HG03159 (cell line): ENCODE measurements at regions not wholly inside any gene's neighbourhood (a gene's known extent, or its start where the extent isn't known, plus 50 kb on each side); places are given as distances from the start of the nearest gene placed in this dataset.
"Not testable (repeated sequence)": the region's sequence is repeated elsewhere in the genome, so short reads cannot be mapped to it uniquely, and the experiment has no call there.

Experiments used
- ATAC-seq: cut with Tn5 transposase; IDR thresholded peaks from one replicate; pipeline ENCODE4 v1.9.1; 2021; ENCODE audit warnings: mild to moderate bottlenecking, moderate library complexity; ENCODE audit not compliant: unreplicated experiment

DNA sequence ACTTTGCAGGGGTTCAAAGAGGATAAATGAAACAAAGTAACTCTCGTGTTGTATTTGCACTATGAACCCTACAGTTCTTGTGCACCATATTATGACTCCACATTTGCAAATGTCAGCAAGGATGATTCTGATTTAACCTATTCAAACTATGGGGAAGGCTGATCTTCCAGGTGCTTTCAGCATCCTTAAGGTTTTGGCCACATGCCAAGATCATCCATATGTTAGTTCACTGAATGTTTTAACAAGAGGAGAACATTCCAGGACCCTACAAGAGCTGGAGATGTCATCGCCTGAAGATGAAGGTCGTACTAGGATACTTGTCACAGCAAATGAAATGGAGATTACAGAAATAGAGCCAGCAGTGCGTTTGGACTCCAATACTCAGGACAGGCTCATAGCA is 114.2 kb downstream of the DHRS2 start:
- no peak for ATAC-seq

DNA sequence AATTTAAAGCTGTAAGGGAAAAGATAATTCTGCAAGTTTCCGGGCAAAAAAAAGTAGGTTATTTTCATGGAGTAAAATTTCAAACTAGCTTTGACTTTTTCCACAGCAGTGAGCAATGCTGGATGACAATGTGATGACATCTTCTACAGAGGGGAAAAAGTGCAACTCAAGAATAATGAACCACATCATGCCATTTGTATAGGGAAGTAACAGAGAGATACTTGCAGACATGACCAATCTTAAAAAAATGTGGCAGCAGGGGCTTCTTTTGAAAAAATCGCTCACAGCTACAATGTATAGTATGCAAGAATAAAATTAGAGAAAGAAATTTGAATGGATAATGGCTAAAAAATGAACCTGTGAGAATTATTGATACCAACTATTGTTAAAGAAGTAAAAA is 115.5 kb downstream of the DHRS2 start:
- ATAC-seq = no peak

DNA sequence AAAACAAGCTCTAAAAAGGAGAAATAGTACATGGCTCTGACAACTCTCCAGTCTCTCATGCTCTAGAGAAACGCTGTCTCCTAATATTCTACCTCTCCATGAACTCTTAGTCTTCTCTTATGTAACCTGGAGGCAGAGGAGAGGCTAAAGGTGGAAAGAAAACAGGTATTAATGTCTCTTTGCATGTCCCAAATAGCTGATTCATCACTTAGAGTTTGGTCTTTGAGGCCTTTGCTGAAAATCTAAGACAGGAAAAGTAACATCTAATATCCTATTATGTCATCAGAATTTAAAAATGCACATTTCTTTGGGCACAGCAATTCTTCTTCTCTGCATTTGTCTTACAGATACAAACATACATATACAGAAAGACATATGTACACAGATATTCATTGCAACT is 127.2 kb downstream of the DHRS2 start:
- ATAC-seq = no peak

DNA sequence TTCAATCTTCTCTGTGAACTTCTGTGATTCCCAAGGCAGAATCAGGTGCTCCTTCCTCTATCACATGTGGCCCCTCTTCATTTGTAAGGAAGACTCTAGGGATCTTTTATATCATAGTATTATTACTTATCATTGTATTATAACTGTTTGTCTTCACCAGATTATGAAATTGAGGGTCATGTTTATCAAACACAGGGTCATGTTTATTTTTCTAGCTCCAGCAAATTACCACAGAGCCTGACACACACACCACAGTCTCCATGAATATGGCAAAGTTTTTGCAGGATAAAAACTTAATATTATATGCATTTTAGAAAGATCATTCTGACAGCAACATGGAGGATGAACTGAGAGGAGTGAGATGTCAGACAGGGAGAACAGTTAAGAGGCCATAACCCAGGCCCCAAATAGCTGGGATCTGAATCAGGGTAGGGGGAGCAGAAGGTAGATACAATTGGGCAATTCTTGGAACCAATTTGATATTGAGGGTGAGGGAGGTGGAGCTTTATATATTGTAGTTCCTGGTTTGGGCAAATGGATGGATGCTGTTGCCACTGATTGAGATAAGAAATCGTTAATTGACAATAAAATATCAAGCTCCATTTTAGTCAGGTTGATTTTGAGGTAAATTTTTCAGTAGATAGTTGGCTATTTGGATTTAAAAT is 130.7 kb downstream of the DHRS2 start:
- ATAC-seq = no peak

DNA sequence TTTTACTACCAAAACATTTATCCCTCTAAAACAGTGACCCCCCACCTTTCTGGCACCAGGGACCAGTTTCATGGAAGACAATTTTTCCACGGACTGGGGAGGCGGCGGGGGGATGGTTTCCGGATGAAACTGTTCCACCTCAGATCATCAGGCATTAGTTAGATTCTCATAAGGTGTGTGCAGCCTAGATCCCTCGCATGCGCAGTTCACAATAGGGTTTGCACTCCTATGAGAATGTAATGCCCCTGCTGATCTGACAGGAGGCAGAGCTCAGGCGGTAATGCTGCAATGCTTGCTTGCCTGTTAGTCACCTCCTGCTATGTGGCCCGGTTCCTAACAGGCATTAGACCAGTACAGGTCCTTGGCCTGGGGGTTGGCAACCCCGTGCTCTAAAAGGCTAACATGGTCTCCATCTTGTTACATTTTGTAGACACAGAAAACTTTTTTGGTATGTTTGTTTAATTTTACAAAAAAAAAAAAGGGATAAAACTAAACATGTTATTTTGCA is 133.1 kb downstream of the DHRS2 start:
- ATAC-seq = not testable (repeated sequence)

DNA sequence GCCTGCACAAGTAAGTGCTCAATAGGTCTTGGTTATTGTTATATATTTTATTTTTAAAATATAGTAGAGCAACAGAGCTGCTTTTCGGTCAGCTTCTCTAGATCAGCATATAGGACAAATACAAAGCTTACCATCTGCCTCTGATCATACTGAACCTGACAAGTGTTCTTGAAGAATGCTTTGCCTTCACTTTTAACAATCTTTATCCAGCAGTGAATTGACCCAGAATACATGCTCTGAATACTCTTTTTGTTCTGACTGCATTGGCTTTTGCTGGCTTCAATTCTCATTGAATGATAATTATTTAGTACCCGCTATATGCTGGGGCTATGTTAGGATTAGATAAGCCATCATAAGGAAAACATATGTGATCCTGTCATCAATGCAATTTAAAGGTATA is 137.8 kb downstream of the DHRS2 start:
- no peak for ATAC-seq

DNA sequence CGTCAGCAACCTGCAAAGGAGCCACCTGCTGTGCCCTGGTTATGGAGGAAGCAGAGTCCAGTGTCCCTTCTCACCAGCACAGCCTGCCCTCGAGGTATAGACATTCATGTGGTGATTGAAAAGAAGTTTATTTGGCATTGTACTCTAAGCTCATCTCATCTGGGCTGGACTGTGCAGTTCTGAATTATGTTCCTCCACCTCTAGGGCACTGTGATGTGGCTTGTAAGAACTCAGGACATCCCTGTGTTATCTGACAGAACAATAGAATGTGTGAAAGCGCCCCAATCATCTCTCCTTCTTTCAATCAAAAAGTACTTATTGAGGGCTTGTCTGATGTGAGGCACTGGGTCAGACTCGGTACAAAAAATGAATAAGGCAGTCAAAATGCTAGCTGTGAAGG is 140.1 kb downstream of the DHRS2 start:
- no peak for ATAC-seq

DNA sequence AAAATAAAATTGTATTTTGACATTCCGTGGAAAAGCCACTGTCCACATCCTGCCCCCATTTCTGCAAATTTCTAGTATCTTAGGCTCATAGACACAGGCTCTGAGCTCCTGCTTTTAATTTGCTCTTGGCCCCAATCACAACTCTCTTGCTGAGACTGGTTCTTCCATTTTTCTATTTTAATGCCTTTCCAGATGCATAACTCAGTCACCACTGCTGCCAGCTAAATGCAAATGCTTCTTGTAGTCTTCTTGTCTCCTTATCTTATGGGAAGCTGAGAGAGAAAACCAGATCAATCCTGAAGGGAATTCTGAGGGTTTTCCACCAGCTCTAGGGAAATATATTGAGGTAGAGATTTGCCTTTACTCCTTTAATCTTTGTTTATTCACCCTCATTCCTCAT is 149.0 kb downstream of the DHRS2 start:
- no peak for ATAC-seq

DNA sequence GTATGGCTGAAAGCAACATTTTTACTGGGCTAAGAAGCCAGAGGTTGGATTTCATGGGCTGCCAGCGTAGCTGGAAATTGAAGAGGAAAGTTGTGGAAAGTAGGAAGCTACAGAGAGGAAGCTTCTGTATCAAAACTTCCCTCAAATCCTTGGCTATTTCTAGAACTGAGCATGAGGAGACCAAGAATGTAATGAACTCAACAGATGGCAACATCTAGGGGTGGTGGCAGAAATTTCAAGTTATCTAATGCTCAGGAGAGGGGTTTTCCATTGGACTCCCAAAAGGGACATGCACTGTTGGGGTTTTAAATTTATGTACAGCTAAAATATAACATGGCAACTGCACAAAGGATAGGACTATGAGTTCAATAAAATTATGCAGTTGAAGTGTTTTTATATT is 151.3 kb downstream of the DHRS2 start:
- ATAC-seq = no peak

DNA sequence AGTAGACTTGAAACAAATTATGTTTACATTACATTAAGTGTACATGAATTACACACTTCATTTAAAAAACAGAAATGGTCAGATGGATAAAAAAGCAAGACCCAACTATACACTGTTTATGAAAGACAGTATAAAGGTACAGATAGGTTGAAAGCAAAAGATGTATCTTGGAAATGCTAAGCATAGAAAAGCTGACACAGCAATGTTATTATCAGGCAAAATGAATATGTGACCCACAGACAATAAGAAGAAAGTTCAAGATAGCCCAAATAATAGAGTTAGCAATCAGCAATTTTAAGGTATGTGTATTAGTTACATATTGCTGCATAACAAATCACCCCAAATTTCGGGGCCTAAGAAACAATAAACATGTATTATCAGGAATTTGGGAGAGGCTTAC is 153.5 kb downstream of the DHRS2 start:
- no peak for ATAC-seq

DNA sequence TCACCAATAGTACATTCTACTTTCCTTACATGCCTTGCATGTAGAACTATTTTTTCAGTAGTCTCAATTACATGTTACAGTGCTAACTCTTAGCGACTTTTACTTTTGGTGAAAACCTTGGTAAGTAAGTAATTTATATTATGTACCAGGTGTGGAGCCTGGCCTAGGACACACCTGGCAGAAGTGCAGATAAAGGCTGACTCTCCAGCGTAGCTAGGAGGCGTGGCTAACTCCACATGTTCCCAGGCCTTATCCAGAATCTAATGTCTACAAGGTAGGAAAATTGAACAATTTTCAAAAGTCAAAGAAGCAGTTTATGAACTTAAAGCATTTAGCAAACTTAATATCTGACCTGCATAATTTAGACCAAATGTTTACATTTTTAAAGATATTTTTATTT is 157.4 kb downstream of the DHRS2 start:
- ATAC-seq = no peak

DNA sequence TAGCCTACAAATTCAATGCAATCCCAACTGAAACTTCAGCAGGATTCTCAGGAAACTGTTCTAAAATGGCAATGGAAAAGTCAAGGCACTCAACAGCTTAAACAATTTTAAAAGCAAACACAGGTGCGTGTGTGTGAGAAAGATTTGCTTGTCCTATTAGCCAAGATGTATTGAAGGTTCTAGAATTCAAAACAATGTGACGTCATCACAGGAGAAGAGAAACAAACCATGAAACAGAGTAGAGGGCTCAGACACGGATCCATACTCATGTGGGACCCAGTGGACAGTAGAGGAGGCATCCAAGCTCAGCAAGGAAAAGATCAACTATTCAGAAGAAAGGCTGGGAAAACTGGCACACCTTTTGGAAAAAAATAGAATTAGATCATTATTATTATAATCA is 152.8 kb upstream of the DHRS4 start:
- no peak for ATAC-seq

DNA sequence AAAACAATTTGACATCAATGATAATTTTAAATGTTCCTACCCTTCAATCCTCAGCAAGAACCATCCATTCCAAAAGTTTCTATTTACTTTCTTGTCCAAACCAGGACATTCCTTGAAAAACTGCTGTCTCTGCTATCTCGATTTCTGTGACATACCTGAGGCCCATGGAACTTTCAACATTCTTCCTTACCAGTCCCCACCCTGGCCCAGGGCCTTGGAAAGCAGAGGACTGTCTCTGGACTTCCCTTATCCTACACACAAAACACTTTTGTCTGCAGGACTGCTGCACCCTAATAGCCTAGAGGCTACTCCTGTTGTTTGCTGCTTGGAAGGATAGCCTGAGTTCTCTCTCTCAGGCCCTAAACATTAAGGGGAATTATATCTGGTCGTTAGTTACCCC is 151.8 kb upstream of the DHRS4 start:
- ATAC-seq = no peak

DNA sequence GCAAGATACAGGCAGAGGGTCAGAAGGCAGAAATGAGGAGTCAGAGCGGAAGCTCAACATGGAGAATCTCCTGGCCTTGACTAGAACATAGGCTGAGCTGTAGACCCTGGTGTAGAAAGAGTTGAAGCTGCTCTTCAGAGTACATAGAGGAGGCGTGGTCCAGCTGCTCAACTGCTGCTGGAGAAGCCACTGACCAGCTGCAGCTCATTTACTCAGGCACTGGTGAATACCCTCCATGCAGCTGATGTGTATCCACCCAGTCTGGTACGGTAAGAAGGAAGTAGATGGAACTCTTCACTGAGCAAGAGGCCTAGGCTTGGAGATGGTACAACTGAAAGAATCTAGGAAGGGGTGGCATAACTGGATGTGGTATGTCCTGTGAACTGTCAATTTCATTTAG is 148.8 kb upstream of the DHRS4 start:
- ATAC-seq = no peak

DNA sequence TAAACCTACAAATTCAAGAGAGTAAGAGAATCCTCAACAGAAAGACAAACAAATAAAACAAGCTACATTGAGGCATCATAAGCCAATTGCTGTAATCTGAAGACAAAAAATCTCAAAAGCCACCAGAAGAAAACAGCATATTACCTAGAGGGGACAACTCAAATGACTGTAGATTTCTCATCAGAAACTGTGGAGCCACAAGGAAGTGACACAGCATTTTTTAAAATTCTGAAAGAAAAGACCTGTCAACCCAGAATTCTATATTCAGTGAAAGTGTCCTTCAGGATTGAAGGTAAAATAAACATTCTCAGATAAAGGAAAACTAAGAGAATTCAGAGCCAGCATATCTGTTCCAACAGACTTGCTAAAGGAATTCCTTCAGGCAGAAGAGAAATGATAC is 147.8 kb upstream of the DHRS4 start:
- no peak for ATAC-seq

DNA sequence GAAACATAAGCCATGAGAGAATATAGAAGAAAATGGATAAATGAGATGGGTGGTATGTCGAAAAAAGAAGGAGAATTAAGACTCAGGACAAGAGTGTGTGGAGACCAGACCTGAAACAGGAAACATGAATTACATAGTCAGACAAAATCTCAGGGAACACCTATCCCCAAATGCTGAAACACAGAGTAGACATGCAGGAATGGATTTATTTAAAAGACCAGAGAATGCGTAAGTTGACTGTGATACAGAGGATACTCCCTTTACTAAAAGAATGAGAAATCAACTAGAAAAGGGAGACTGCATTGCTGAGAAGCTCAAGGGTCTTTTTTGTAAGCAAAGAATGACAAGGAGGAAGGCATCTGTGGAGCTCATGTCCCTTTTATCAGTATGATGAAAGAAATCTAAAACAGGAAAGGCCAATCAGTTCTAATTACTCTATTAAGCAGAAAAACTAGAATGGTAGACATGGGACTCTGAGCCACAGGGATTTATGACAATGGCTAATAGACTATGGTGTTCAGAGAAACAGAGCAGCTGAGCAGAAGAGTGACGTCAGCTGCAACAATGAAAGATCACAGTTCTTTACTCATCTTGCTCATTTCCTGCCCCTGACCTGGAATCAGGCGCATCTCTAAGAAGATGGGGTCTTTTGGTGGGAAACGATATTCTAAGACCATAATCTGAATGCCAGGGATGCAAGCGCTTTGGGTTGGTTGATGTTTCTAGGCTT is 138.9 kb upstream of the DHRS4 start:
- no peak for ATAC-seq

DNA sequence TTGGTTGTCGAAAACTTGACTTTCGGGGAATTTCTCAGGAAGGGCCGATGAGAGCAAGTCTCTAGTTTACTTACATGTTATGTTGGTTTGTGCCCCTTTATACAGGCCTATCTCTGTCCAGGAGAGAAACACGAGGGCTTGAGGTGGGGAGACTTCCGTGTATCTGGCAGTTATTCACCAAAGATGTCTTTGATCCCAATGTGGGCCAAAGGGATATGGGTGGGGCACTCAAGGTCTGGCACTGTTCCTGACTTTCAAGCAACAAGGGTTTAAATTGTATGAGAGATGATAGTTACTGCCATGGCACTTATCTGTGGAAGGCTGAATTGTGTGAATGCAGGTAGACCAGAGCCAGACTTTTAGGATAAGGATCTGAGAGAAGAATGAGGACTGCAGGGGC is 137.2 kb upstream of the DHRS4 start:
- ATAC-seq = no peak

DNA sequence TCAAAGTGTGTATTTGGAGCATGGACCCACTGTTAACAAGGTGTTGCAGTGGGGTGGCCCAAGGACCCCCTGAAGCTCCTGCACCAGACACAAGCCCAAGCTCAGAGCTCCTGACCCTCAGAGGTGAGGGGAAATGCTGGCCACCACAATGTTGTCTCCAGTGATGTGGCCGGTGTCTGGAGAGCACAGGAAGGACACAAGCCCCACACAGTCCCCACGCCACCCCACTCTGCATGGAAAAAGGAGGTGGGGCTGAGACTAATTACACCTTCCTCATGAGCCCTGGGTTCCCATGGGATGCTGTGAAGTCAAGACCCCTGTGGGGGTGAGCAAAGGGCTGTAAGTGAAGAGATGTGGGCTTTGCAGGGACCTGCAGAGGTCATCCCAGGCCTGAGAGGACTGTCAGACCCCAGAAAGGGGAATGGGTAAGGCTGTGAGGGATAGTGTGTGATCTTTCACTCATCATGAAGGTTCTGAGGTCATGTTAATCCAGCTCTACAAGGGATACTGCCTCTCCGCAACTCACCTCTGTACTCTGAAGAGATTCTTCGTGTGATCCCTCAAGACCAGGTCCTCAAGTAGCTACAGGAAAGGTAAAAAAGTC is 136.3 kb upstream of the DHRS4 start:
- ATAC-seq = no peak

DNA sequence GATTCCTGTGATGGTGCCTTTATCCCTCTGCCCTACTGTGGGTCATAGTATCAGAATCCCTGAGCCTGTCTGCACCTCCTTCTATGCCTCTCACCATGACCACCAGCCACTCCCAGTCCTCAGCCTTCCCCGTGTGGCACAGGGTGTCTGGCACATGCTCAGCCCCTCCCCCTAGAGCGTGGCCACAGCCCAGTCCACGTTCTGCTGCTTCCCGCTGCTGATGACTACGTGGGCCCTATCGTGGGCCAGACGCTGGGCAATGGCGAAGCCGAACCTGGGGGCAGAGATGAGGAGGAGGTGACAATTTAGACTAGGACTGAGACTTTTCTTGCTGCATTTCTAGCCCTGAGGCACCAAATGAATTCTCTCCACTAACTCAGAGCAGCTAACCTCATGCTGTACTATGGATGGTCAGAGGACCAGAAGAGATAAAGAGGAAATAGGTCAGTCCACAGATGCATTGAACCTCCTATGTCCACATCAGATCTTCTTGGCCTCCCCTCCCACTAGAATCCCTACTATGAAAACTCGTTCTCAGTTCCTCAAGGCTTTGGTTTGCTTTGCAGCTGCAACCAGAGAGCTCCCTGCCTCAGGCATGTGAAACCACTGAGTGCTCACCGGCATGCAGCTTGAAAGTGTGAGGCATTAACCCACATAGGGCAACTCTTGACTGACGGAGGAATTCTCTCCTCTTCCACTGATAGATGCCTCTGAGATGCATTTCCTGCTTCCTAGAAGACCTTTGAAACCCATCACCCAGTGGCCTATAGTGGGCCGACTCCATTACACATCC is 126.3 kb upstream of the DHRS4 start:
- no peak for ATAC-seq

DNA sequence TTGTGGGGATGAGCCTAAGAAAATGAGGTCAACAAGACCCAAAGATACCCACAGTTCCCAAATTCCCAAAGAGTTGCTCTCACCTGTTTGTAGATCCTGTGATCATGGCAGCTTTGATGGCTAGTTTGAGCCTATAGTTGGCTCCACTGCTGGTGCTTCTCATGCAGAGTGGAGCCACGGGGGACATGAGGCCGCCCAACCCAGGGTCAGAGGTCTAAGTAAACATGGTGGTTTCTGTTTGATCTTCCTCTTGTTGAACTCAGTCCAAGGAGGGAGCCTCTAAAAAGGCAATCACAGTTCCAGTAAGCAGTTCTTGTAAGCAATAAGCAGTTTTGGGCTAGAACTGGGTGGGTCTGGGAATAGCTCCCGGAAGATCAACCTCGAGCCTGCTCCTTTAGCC is 125.6 kb upstream of the DHRS4 start:
- ATAC-seq = no peak

DNA sequence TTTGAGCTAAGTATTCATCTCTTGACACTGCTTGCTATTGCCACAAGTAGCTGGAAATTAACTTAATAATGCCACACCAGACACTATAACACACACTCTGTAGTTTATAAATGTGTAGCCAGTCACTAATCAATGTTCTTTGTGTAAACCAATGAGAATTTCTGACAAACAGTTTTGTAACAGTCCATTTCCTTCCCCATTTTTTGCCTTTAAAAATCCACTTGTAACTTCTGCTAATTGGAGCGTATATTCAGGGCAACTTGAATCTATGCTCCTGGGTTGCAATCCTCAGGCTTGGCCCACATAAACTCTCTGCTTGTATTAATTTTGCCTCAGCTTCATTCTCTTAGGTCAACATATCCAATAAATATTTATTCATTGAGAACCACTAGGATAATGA is 125.0 kb upstream of the DHRS4 start:
- no peak for ATAC-seq
